M059J (cell line): ENCODE measurements at regions not wholly inside any gene's neighbourhood (a gene's known extent, or its start where the extent isn't known, plus 50 kb on each side); places are given as distances from the start of the nearest gene placed in this dataset.

ENCODE experiments used
- DNase-seq: peaks from one replicate; pipeline ENCODE4 v3.0.0-alpha.2; 2012; ENCODE audit warnings: low read depth

- DNase-seq = peak; percentile 35
Observed at GRCh38 chr4:177108708-177109107, 201.0 kb upstream of the NEIL3 start.

GRCh38 chr4:177109769-177110168 is 199.9 kb upstream of the NEIL3 start:
- DNase-seq = no peak

- no peak for DNase-seq
Observed at GRCh38 chr4:177116161-177116560, 193.5 kb upstream of the NEIL3 start.

- DNase-seq = no peak
Observed at GRCh38 chr4:177117256-177117655, 192.4 kb upstream of the NEIL3 start.

- peak; percentile 64 for DNase-seq
Observed at GRCh38 chr4:177118596-177118995, 191.1 kb upstream of the NEIL3 start.

- DNase-seq = no peak
Observed at GRCh38 chr4:177119021-177119471, 190.6 kb upstream of the NEIL3 start.

GRCh38 chr4:177119691-177120090 is 190.0 kb upstream of the NEIL3 start:
- DNase-seq = no peak

GRCh38 chr4:177123811-177124210 is 185.9 kb upstream of the NEIL3 start:
- DNase-seq = no peak

- no peak for DNase-seq
Observed at GRCh38 chr4:177124349-177125064, 185.2 kb upstream of the NEIL3 start.

- DNase-seq = peak; percentile 10
Observed at GRCh38 chr4:177125656-177126055, 184.0 kb upstream of the NEIL3 start.

- DNase-seq = peak; percentile 41
Observed at GRCh38 chr4:177127658-177128057, 182.0 kb upstream of the NEIL3 start.

GRCh38 chr4:177128306-177128705 is 181.4 kb upstream of the NEIL3 start:
- DNase-seq = peak; percentile 61

- peak; percentile 7 for DNase-seq
Observed at GRCh38 chr4:177131736-177132135, 177.9 kb upstream of the NEIL3 start.

GRCh38 chr4:177147668-177148067 is 162.0 kb upstream of the NEIL3 start:
- DNase-seq = no peak

- DNase-seq = no peak
Observed at GRCh38 chr4:177155454-177155853, 154.2 kb upstream of the NEIL3 start.

GRCh38 chr4:177159600-177159999 is 150.1 kb upstream of the NEIL3 start:
- no peak for DNase-seq

GRCh38 chr4:177161781-177162180 is 147.9 kb upstream of the NEIL3 start:
- no peak for DNase-seq

GRCh38 chr4:177163532-177163931 is 146.1 kb upstream of the NEIL3 start:
- peak; percentile 80 for DNase-seq

GRCh38 chr4:177171588-177171987 is 138.1 kb upstream of the NEIL3 start:
- no peak for DNase-seq

- no peak for DNase-seq
Observed at GRCh38 chr4:177175473-177175872, 134.2 kb upstream of the NEIL3 start.

- DNase-seq = no peak
Observed at GRCh38 chr4:177177541-177178081, 132.1 kb upstream of the NEIL3 start.

GRCh38 chr4:177178246-177178645 is 131.4 kb upstream of the NEIL3 start:
- DNase-seq = no peak

- no peak for DNase-seq
Observed at GRCh38 chr4:177182166-177182565, 127.5 kb upstream of the NEIL3 start.

- no peak for DNase-seq
Observed at GRCh38 chr4:177182728-177183127, 126.9 kb upstream of the NEIL3 start.
